ENCODE measurements at regions not wholly inside any gene's neighbourhood (a gene's known extent, or its start where the extent isn't known, plus 50 kb on each side); places are given as distances from the start of the nearest gene placed in this dataset.
"Not testable (repeated sequence)": the region's sequence is repeated elsewhere in the genome, so short reads cannot be mapped to it uniquely, and the experiment has no call there.

DNA sequence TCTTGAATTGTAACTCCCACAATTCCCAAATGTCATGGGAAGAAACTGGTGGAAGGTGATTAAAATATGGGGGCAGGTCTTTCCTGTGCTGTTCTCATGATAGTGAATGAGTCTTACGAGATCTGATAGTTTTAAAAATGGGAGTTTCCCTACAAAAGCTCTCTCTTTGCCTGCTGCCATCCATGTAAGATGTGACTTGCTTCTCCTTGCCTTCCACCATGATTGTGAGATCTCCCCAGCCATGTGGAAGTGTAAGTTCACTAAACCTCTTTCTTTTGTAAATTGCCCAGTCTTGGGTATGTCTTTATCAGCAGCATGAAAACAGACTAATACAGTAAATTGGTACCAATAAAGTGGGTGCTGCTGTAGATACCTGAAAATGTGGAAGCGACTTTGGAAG, 245.0 kb downstream of the PTGER3 start:
- not testable (repeated sequence) for TF ChIP-seq POLR2AphosphoS5 (IDR thresholded peaks at IDR 0.05)
- TF ChIP-seq, protein P1, sequence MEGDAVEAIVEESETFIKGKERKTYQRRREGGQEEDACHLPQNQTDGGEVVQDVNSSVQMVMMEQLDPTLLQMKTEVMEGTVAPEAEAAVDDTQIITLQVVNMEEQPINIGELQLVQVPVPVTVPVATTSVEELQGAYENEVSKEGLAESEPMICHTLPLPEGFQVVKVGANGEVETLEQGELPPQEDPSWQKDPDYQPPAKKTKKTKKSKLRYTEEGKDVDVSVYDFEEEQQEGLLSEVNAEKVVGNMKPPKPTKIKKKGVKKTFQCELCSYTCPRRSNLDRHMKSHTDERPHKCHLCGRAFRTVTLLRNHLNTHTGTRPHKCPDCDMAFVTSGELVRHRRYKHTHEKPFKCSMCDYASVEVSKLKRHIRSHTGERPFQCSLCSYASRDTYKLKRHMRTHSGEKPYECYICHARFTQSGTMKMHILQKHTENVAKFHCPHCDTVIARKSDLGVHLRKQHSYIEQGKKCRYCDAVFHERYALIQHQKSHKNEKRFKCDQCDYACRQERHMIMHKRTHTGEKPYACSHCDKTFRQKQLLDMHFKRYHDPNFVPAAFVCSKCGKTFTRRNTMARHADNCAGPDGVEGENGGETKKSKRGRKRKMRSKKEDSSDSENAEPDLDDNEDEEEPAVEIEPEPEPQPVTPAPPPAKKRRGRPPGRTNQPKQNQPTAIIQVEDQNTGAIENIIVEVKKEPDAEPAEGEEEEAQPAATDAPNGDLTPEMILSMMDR (IDR thresholded peaks at IDR 0.05): not testable (repeated sequence)
